Right atrium auricular region (tissue), 2 donors: ENCODE measurements at regions not wholly inside any gene's neighbourhood (a gene's known extent, or its start where the extent isn't known, plus 50 kb on each side); places are given as distances from the start of the nearest gene placed in this dataset.

Experiments
- DNase-seq: peaks from one replicate; pipeline ENCODE4 v3.0.0-alpha.2; 2019; ENCODE audit warnings: low spot score
- H3K27ac ChIP-seq, 2 donors: fragments of 200-600 bp; sonication (generic); 1 replicate in 1 of 2; 2 replicates in 1 of 2; pipeline ENCODE4 v1.5.1; 2016 to 2019
- H3K27me3 ChIP-seq, 2 donors: fragments of 200-600 bp; sonication (generic); one replicate each; pipeline versions ENCODE4 v1.5.1 to v1.6.0; 2017 to 2019
- H3K36me3 ChIP-seq: fragments of 200-600 bp; sonication (generic); one replicate; pipeline ENCODE4 v1.5.1; 2016
- H3K4me1 ChIP-seq, 2 donors: fragments of 200-600 bp; sonication (generic); one replicate each; pipeline versions ENCODE4 v1.5.1 to v1.6.0; 2017 to 2019
- H3K4me3 ChIP-seq, 2 donors: fragments of 200-600 bp; sonication (generic); 1 replicate in 1 of 2; 2 replicates in 1 of 2; pipeline ENCODE4 v1.5.1; 2017 to 2019; ENCODE audit warnings: mild to moderate bottlenecking in 1 of 2, moderate library complexity in 1 of 2
- H3K9me3 ChIP-seq, 2 donors: fragments of 200-600 bp; sonication (generic); one replicate each; pipeline ENCODE4 v1.5.1; 2019
- CTCF ChIP-seq, 2 donors: fragments of 200-600 bp; sonication (generic); IDR thresholded peaks; one replicate each; pipeline ENCODE4 v1.5.1; 2019; ENCODE audit warnings: antibody characterized with exemption in 2 of 2

GRCh38 chr12:128190614-128191013 is 76.4 kb upstream of the TMEM132C start:
- TF ChIP-seq CTCF (IDR thresholded peaks at IDR 0.05) = peak in 1 of 2 donors; percentile 52

GRCh38 chr12:128191380-128191779 is 75.6 kb upstream of the TMEM132C start:
- no peaks in the 10 kb centered on the region for H3K27me3 ChIP-seq
- H3K9me3 ChIP-seq = no peaks in the 10 kb centered on the region
- H3K4me3 ChIP-seq = no peak overlapping the region
- TF ChIP-seq CTCF (IDR thresholded peaks at IDR 0.05) = no peak
- no peaks in the 10 kb centered on the region for H3K36me3 ChIP-seq
- no peak overlapping the region for H3K27ac ChIP-seq
- DNase-seq = no peak
- H3K4me1 ChIP-seq = no peaks in the 10 kb centered on the region

More at GRCh38 chr12:128190614-128191013, 76.4 kb upstream of the TMEM132C start:
- DNase-seq = no peak
- H3K4me1 ChIP-seq = no peaks in the 10 kb centered on the region
- H3K4me3 ChIP-seq = no peak overlapping the region
- H3K9me3 ChIP-seq = no peaks in the 10 kb centered on the region
- H3K36me3 ChIP-seq = no peaks in the 10 kb centered on the region
- H3K27me3 ChIP-seq = no peaks in the 10 kb centered on the region
- H3K27ac ChIP-seq = no peak overlapping the region

- DNase-seq = no peak
- Histone ChIP-seq H3K4me3 (no peak overlapping the region), H3K36me3 (no peaks in the 10 kb centered on the region), H3K9me3 (peaks cover 0 to 19% of the 10 kb centered on the region in 2 donors), H3K27ac (no peak overlapping the region), H3K4me1 (no peaks in the 10 kb centered on the region), H3K27me3 (no peaks in the 10 kb centered on the region)
- no peak for TF ChIP-seq CTCF (IDR thresholded peaks at IDR 0.05)
Observed at GRCh38 chr12:128204711-128205110, 62.3 kb upstream of the TMEM132C start.

GRCh38 chr12:128205145-128205544 is 61.8 kb upstream of the TMEM132C start:
- no peaks in the 10 kb centered on the region for H3K36me3 ChIP-seq
- no peak for DNase-seq
- peaks cover 0 to 19% of the 10 kb centered on the region in 2 donors for H3K9me3 ChIP-seq
- H3K27ac ChIP-seq = no peak overlapping the region
- no peak overlapping the region for H3K4me3 ChIP-seq
- no peaks in the 10 kb centered on the region for H3K4me1 ChIP-seq
- no peaks in the 10 kb centered on the region for H3K27me3 ChIP-seq
- no peak for TF ChIP-seq CTCF (IDR thresholded peaks at IDR 0.05)

- DNase-seq = no peak
- no peaks in the 10 kb centered on the region for H3K27me3 ChIP-seq
- no peak overlapping the region for H3K27ac ChIP-seq
- no peaks in the 10 kb centered on the region for H3K36me3 ChIP-seq
- no peak for TF ChIP-seq CTCF (IDR thresholded peaks at IDR 0.05)
- H3K9me3 ChIP-seq = peaks cover 0 to 19% of the 10 kb centered on the region in 2 donors
- H3K4me1 ChIP-seq = no peaks in the 10 kb centered on the region
- no peak overlapping the region for H3K4me3 ChIP-seq
Observed at GRCh38 chr12:128205758-128206157, 61.2 kb upstream of the TMEM132C start.
